ENCODE measurements at regions not wholly inside any gene's neighbourhood (a gene's known extent, or its start where the extent isn't known, plus 50 kb on each side); places are given as distances from the start of the nearest gene placed in this dataset.

DNA sequence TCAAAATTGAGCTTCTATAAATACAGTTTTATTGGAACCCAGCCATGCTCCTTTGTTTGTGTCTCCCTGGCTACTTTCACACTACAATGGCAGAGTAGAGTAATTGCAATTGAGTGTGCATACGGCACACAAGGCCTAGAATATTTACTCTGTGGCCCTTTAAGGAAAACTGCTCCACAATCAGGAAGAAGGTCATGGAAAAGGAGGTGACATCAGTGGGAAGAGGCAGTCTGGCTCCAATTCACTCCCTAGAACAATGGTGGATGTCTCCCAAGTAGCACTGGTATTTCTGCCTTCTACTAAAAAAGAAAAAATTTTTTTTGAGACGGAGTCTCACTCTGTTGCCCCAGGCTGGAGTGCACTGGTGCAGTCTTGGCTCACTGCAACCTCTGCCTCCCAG is 51.3 kb downstream of the KRTAP19-8 start:
- Mint-ChIP-seq H3K27me3 (peaks cover 22% of the 10 kb centered on the region), H3K27ac (no peak overlapping the region), H3K4me1 (no peaks in the 10 kb centered on the region), H3K9me3 (no peaks in the 10 kb centered on the region), H3K4me3 (no peak overlapping the region), H3K36me3 (no peaks in the 10 kb centered on the region)
- Histone ChIP-seq H3K27me3 (ENCODE audit: control insufficient read depth, insufficient read depth, low read length) (no peaks in the 10 kb centered on the region), H3K4me3 (ENCODE audit: low read depth, low read length) (no peak overlapping the region), H3K27ac (ENCODE audit: insufficient read depth, low read length, poor library complexity, severe bottlenecking) (no peak overlapping the region), H3K4me1 (ENCODE audit: control insufficient read depth, insufficient read depth, low read length, poor library complexity, severe bottlenecking) (no peaks in the 10 kb centered on the region), H3K9me3 (ENCODE audit: control insufficient read depth in 2 of 2, low read length in 2 of 2) (no peaks in the 10 kb centered on the region), H3K36me3 (ENCODE audit: control insufficient read depth, insufficient read depth, low read length) (no peaks in the 10 kb centered on the region)
- DNase-seq (no peak), ATAC-seq (ENCODE audit: low read depth in 2 of 2) (no peak)

DNA sequence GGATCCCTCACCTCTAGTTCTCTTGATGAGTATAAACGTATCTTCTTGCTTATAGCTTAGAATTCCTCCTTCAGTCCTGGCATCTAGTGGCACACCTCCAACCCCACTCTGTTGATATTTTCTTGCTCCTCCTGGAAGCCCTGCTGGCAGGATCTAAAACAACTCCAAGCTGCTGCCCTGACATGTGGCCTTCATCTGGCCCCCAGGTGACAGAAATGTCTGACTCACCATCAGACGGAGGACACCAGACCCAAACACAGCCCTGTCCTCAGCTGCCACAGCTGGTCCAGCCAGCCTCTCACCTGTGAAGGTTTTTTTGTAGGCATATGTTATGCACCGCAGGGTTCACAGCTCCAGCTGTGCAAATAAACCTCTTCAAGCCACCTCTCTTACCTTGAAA is 53.4 kb downstream of the KRTAP19-8 start:
- peaks cover 22% of the 10 kb centered on the region for H3K27me3 Mint-ChIP-seq
- no peak overlapping the region for H3K27ac Mint-ChIP-seq
- H3K4me1 Mint-ChIP-seq, result peaks cover 0 to 5% (median 1%) of the 10 kb centered on the region in 4 donors
- no peaks in the 10 kb centered on the region for H3K9me3 Mint-ChIP-seq
- H3K4me3 Mint-ChIP-seq, result no peak overlapping the region
- Histone ChIP-seq H3K36me3 (ENCODE audit: control insufficient read depth, insufficient read depth, low read length) (no peaks in the 10 kb centered on the region), H3K9me3 (ENCODE audit: control insufficient read depth in 2 of 2, low read length in 2 of 2) (no peaks in the 10 kb centered on the region), H3K4me3 (ENCODE audit: low read depth, low read length) (no peak overlapping the region), H3K27me3 (ENCODE audit: control insufficient read depth, insufficient read depth, low read length) (no peaks in the 10 kb centered on the region), H3K4me1 (ENCODE audit: control insufficient read depth, insufficient read depth, low read length, poor library complexity, severe bottlenecking) (no peaks in the 10 kb centered on the region), H3K27ac (ENCODE audit: insufficient read depth, low read length, poor library complexity, severe bottlenecking) (no peak overlapping the region)
- no peaks in the 10 kb centered on the region for H3K36me3 Mint-ChIP-seq
- no peak for ATAC-seq (ENCODE audit: low read depth in 2 of 2)
- DNase-seq, result no peak

- Histone ChIP-seq H3K36me3 (ENCODE audit: control insufficient read depth, insufficient read depth, low read length) (no peaks in the 10 kb centered on the region), H3K27me3 (ENCODE audit: control insufficient read depth, insufficient read depth, low read length) (no peaks in the 10 kb centered on the region), H3K9me3 (ENCODE audit: control insufficient read depth in 2 of 2, low read length in 2 of 2) (no peaks in the 10 kb centered on the region), H3K4me3 (ENCODE audit: low read depth, low read length) (no peak overlapping the region), H3K4me1 (ENCODE audit: control insufficient read depth, insufficient read depth, low read length, poor library complexity, severe bottlenecking) (peaks cover 4% of the 10 kb centered on the region), H3K27ac (ENCODE audit: insufficient read depth, low read length, poor library complexity, severe bottlenecking) (no peak overlapping the region)
- no peak for ATAC-seq (ENCODE audit: low read depth in 2 of 2)
- Mint-ChIP-seq H3K36me3 (no peaks in the 10 kb centered on the region), H3K4me1 (peaks cover 11 to 20% (median 16%) of the 10 kb centered on the region in 4 donors), H3K9me3 (no peaks in the 10 kb centered on the region), H3K27ac (no peak overlapping the region), H3K27me3 (peaks cover 14% of the 10 kb centered on the region), H3K4me3 (no peak overlapping the region)
- no peak for DNase-seq
Observed at GRCh38 chr21:30981403-30981802, 56.9 kb downstream of the KRTAP19-8 start.

- no peaks in the 10 kb centered on the region for H3K27me3 ChIP-seq (ENCODE audit: control insufficient read depth, insufficient read depth, low read length)
- DNase-seq, result peak in 2 of 3 donors; percentile 3 to 50
- peak overlapping the region; percentile 30 for H3K4me3 ChIP-seq (ENCODE audit: low read depth, low read length)
- Mint-ChIP-seq H3K27me3 (peaks cover 4% of the 10 kb centered on the region), H3K4me3 (peak overlapping the region in 2 of 4 donors; percentile 61 to 65), H3K9me3 (no peaks in the 10 kb centered on the region), H3K27ac (peak overlapping the region in 2 of 3 donors; percentile 54 to 57), H3K4me1 (peaks cover 11 to 20% (median 16%) of the 10 kb centered on the region in 4 donors), H3K36me3 (no peaks in the 10 kb centered on the region)
- no peaks in the 10 kb centered on the region for H3K9me3 ChIP-seq (ENCODE audit: control insufficient read depth in 2 of 2, low read length in 2 of 2)
- H3K4me1 ChIP-seq (ENCODE audit: control insufficient read depth, insufficient read depth, low read length, poor library complexity, severe bottlenecking), result peaks cover 4% of the 10 kb centered on the region
- H3K27ac ChIP-seq (ENCODE audit: insufficient read depth, low read length, poor library complexity, severe bottlenecking), result no peak overlapping the region
- no peak for ATAC-seq (ENCODE audit: low read depth in 2 of 2)
- H3K36me3 ChIP-seq (ENCODE audit: control insufficient read depth, insufficient read depth, low read length), result no peaks in the 10 kb centered on the region
Observed at GRCh38 chr21:30979054-30979453, 59.2 kb downstream of the KRTAP19-8 start.

GRCh38 chr21:30964283-30964682 is 74.0 kb downstream of the KRTAP19-8 start:
- H3K4me1 ChIP-seq (ENCODE audit: control insufficient read depth, insufficient read depth, low read length, poor library complexity, severe bottlenecking), result no peaks in the 10 kb centered on the region
- H3K4me3 Mint-ChIP-seq, result no peak overlapping the region
- H3K9me3 Mint-ChIP-seq, result no peaks in the 10 kb centered on the region
- H3K27me3 ChIP-seq (ENCODE audit: control insufficient read depth, insufficient read depth, low read length), result peaks cover 10% of the 10 kb centered on the region
- H3K36me3 Mint-ChIP-seq, result no peaks in the 10 kb centered on the region
- no peak overlapping the region for H3K4me3 ChIP-seq (ENCODE audit: low read depth, low read length)
- no peak overlapping the region for H3K27ac ChIP-seq (ENCODE audit: insufficient read depth, low read length, poor library complexity, severe bottlenecking)
- H3K4me1 Mint-ChIP-seq, result no peaks in the 10 kb centered on the region
- H3K27ac Mint-ChIP-seq, result no peak overlapping the region
- no peaks in the 10 kb centered on the region for H3K36me3 ChIP-seq (ENCODE audit: control insufficient read depth, insufficient read depth, low read length)
- ATAC-seq (ENCODE audit: low read depth in 2 of 2) (no peak), DNase-seq (no peak)
- no peaks in the 10 kb centered on the region for H3K9me3 ChIP-seq (ENCODE audit: control insufficient read depth in 2 of 2, low read length in 2 of 2)
- peaks cover 18% of the 10 kb centered on the region for H3K27me3 Mint-ChIP-seq

GRCh38 chr21:30963502-30963901 is 74.8 kb downstream of the KRTAP19-8 start:
- Histone ChIP-seq H3K4me1 (ENCODE audit: control insufficient read depth, insufficient read depth, low read length, poor library complexity, severe bottlenecking) (no peaks in the 10 kb centered on the region), H3K9me3 (ENCODE audit: control insufficient read depth in 2 of 2, low read length in 2 of 2) (no peaks in the 10 kb centered on the region), H3K27ac (ENCODE audit: insufficient read depth, low read length, poor library complexity, severe bottlenecking) (no peak overlapping the region), H3K27me3 (ENCODE audit: control insufficient read depth, insufficient read depth, low read length) (peaks cover 10% of the 10 kb centered on the region), H3K36me3 (ENCODE audit: control insufficient read depth, insufficient read depth, low read length) (no peaks in the 10 kb centered on the region), H3K4me3 (ENCODE audit: low read depth, low read length) (no peak overlapping the region)
- Mint-ChIP-seq H3K9me3 (no peaks in the 10 kb centered on the region), H3K4me1 (no peaks in the 10 kb centered on the region), H3K4me3 (no peak overlapping the region), H3K27me3 (peaks cover 18% of the 10 kb centered on the region), H3K36me3 (no peaks in the 10 kb centered on the region), H3K27ac (no peak overlapping the region)
- no peak for ATAC-seq (ENCODE audit: low read depth in 2 of 2)
- no peak for DNase-seq

- H3K27me3 Mint-ChIP-seq, result peaks cover 18% of the 10 kb centered on the region
- DNase-seq (no peak), ATAC-seq (ENCODE audit: low read depth in 2 of 2) (no peak)
- H3K36me3 Mint-ChIP-seq, result no peaks in the 10 kb centered on the region
- no peaks in the 10 kb centered on the region for H3K9me3 Mint-ChIP-seq
- no peaks in the 10 kb centered on the region for H3K4me1 Mint-ChIP-seq
- Histone ChIP-seq H3K27me3 (ENCODE audit: control insufficient read depth, insufficient read depth, low read length) (peaks cover 10% of the 10 kb centered on the region), H3K9me3 (ENCODE audit: control insufficient read depth in 2 of 2, low read length in 2 of 2) (no peaks in the 10 kb centered on the region), H3K4me1 (ENCODE audit: control insufficient read depth, insufficient read depth, low read length, poor library complexity, severe bottlenecking) (no peaks in the 10 kb centered on the region), H3K36me3 (ENCODE audit: control insufficient read depth, insufficient read depth, low read length) (no peaks in the 10 kb centered on the region), H3K4me3 (ENCODE audit: low read depth, low read length) (no peak overlapping the region), H3K27ac (ENCODE audit: insufficient read depth, low read length, poor library complexity, severe bottlenecking) (no peak overlapping the region)
- no peak overlapping the region for H3K4me3 Mint-ChIP-seq
- no peak overlapping the region for H3K27ac Mint-ChIP-seq
Observed at GRCh38 chr21:30962013-30962412, 76.3 kb downstream of the KRTAP19-8 start.

GRCh38 chr21:30958741-30959140 is 77.4 kb upstream of the KRTAP11-1 start:
- no peaks in the 10 kb centered on the region for H3K9me3 Mint-ChIP-seq
- no peaks in the 10 kb centered on the region for H3K36me3 Mint-ChIP-seq
- no peaks in the 10 kb centered on the region for H3K4me1 Mint-ChIP-seq
- no peaks in the 10 kb centered on the region for H3K9me3 ChIP-seq (ENCODE audit: control insufficient read depth in 2 of 2, low read length in 2 of 2)
- peaks cover 3% of the 10 kb centered on the region for H3K27me3 ChIP-seq (ENCODE audit: control insufficient read depth, insufficient read depth, low read length)
- H3K4me3 ChIP-seq (ENCODE audit: low read depth, low read length), result no peak overlapping the region
- H3K27ac Mint-ChIP-seq, result no peak overlapping the region
- H3K4me1 ChIP-seq (ENCODE audit: control insufficient read depth, insufficient read depth, low read length, poor library complexity, severe bottlenecking), result no peaks in the 10 kb centered on the region
- H3K27ac ChIP-seq (ENCODE audit: insufficient read depth, low read length, poor library complexity, severe bottlenecking), result no peak overlapping the region
- no peak overlapping the region for H3K4me3 Mint-ChIP-seq
- DNase-seq (no peak), ATAC-seq (ENCODE audit: low read depth in 2 of 2) (no peak)
- peaks cover 16% of the 10 kb centered on the region for H3K27me3 Mint-ChIP-seq
- no peaks in the 10 kb centered on the region for H3K36me3 ChIP-seq (ENCODE audit: control insufficient read depth, insufficient read depth, low read length)

All from CD4-positive, CD25-positive, alpha-beta regulatory T cell (primary cell).